Spleen (tissue), 11 donors: ENCODE measurements at regions not wholly inside any gene's neighbourhood (a gene's known extent, or its start where the extent isn't known, plus 50 kb on each side); places are given as distances from the start of the nearest gene placed in this dataset.

Experiments used
- DNase-seq: peaks from one replicate; pipeline ENCODE4 v3.0.0-alpha.2; 2020
- H3K27ac ChIP-seq, 8 donors: fragments of 200-600 bp; sonication (generic) in 7 of 8; 1 replicate in 4 of 8; 2 replicates in 4 of 8; pipeline versions ENCODE4 v1.5.0 to v1.8.0; 2016 to 2021; ENCODE audit warnings: inconsistent platforms in 4 of 8, mild to moderate bottlenecking in 4 of 8, moderate library complexity in 1 of 8
- H3K27me3 ChIP-seq, 7 donors: fragments of 200-600 bp; sonication (generic) in 6 of 7; replicated peaks in 1 of 7; 1 replicate in 4 of 7; 2 replicates in 3 of 7; pipeline versions ENCODE4 v1.5.0 to v1.8.0; 2016 to 2021; ENCODE audit warnings: inconsistent platforms in 3 of 7, mild to moderate bottlenecking in 1 of 7
- H3K36me3 ChIP-seq, 6 donors: fragments of 200-600 bp; sonication (generic) in 5 of 6; 1 replicate in 4 of 6; 2 replicates in 2 of 6; pipeline versions ENCODE4 v1.5.0 to v1.8.0; 2016 to 2021; ENCODE audit warnings: inconsistent platforms in 2 of 6
- H3K4me1 ChIP-seq, 6 donors: fragments of 200-600 bp; sonication (generic) in 5 of 6; 1 replicate in 3 of 6; 2 replicates in 3 of 6; pipeline versions ENCODE4 v1.5.0 to v1.8.0; 2016 to 2021; ENCODE audit warnings: inconsistent platforms in 3 of 6
- H3K4me3 ChIP-seq, 8 donors: fragments of 200-600 bp; sonication (generic) in 7 of 8; 1 replicate in 4 of 8; 2 replicates in 4 of 8; pipeline versions ENCODE4 v1.5.0 to v1.8.0; 2016 to 2021; ENCODE audit warnings: inconsistent platforms in 4 of 8, mild to moderate bottlenecking in 4 of 8, moderate library complexity in 2 of 8
- H3K9me3 ChIP-seq, 8 donors: fragments of 200-600 bp; sonication (generic) in 7 of 8; 1 replicate in 4 of 8; 2 replicates in 4 of 8; pipeline versions ENCODE4 v1.5.0 to v1.8.0; 2016 to 2021; ENCODE audit warnings: inconsistent platforms in 4 of 8
- CTCF ChIP-seq, 11 experiments: fragments of 200-600 bp in 7 of 11; fragments of 450-650 bp in 4 of 11; sonication (generic) in 4 of 11; IDR thresholded peaks in 8 of 11; conservative IDR thresholded peaks in 3 of 11; 1 replicate in 7 of 11; 2 replicates in 4 of 11; pipeline versions ENCODE4 v1.4.0 to v1.8.0; 2016 to 2021; ENCODE audit warnings: antibody characterized with exemption in 11 of 11, inconsistent platforms in 4 of 11, mild to moderate bottlenecking in 1 of 11
- POLR2A ChIP-seq, 3 donors: fragments of 450-650 bp; IDR thresholded peaks; one replicate each; pipeline ENCODE4 v1.5.1; 2017; ENCODE audit warnings: antibody characterized with exemption in 3 of 3, mild to moderate bottlenecking in 1 of 3
- POLR2AphosphoS5 ChIP-seq, 3 donors: sonication (generic); formaldehyde crosslinking; IDR thresholded peaks; one replicate each; pipeline ENCODE4 v1.5.1; 2017; ENCODE audit warnings: antibody characterized with exemption in 3 of 3
- WGBS, 5 donors: extraction: QIAGEN DNeasy Blood & Tissue Kit in 3 of 5; methylation state at CpG; one replicate each; pipeline versions ENCODE4 v1.1.5 to v1.1.7; 2013 to 2018; 5-methylcytosine and 5-hydroxymethylcytosine counted together
- intact Hi-C: fragments of 100-400 bp; cut with DNase I; formaldehyde crosslinking; loops from one replicate; pipeline ENCODE4 v1.15.0; 2023; ENCODE audit warnings: low total_unique reads
- donor health status: healthy with polysubstance abuse.
- donor health status: DM: no; HTN: no; CAD: no; lungs with moderate emphysema.
- donor health status: DM: no; HTN: no; CAD: no.
- donor health status: Bipolar disorder and iron deficiency.
- donor health status: healthy.
- donor health status: DM: no; HTN: no; CAD: no.
- donor health status: DM: yes; HTN: yes; CAD: no.

GRCh38 chr14:85943192-85943591 is 413.2 kb downstream of the FLRT2 start:
- Histone ChIP-seq H3K4me1 (peaks cover 0 to 15% (median 5%) of the 10 kb centered on the region in 6 donors), H3K4me3 (no peak overlapping the region), H3K27ac (peak overlapping the region in 1 of 8 donors; percentile 35), H3K9me3 (peaks cover 0 to 10% (median 8%) of the 10 kb centered on the region in 8 donors), H3K27me3 (no peaks in the 10 kb centered on the region), H3K36me3 (peaks cover 0 to 7% (median 0%) of the 10 kb centered on the region in 6 donors)
- 51 to 77% (median 69%) methylated on average over 1 of the region's 1 CpG for WGBS, 5 donors
- intact Hi-C loops = no loop called here
- TF ChIP-seq POLR2AphosphoS5 (IDR thresholded peaks at IDR 0.05) (no peak), CTCF (IDR thresholded peaks at IDR 0.05 in 8 of 11, conservative IDR thresholded peaks at IDR 0.05 in 3 of 11) (no peak), POLR2A (IDR thresholded peaks at IDR 0.05) (no peak)
- no peak for DNase-seq

- intact Hi-C loops = no loop called here
- 11 to 29% (median 20%) methylated on average over 3 of the region's 3 CpGs for WGBS, 5 donors
- H3K27ac ChIP-seq = peak overlapping the region; percentile 61 to 88 (median 82)
- H3K9me3 ChIP-seq = peaks cover 0 to 17% (median 12%) of the 10 kb centered on the region in 8 donors
- peaks cover 9 to 27% (median 13%) of the 10 kb centered on the region in 6 donors for H3K4me1 ChIP-seq
- no peaks in the 10 kb centered on the region for H3K27me3 ChIP-seq
- no peak for TF ChIP-seq POLR2AphosphoS5 (IDR thresholded peaks at IDR 0.05)
- no peak for TF ChIP-seq CTCF (IDR thresholded peaks at IDR 0.05 in 8 of 11, conservative IDR thresholded peaks at IDR 0.05 in 3 of 11)
- TF ChIP-seq POLR2A (IDR thresholded peaks at IDR 0.05) = no peak
- peak overlapping the region; percentile 42 to 80 (median 52) for H3K4me3 ChIP-seq
- DNase-seq = no peak
- H3K36me3 ChIP-seq = no peaks in the 10 kb centered on the region
Observed at GRCh38 chr14:85934886-85935254, 404.9 kb downstream of the FLRT2 start.

GRCh38 chr14:85934123-85934885 is 404.4 kb downstream of the FLRT2 start:
- intact Hi-C loops = no loop called here
- peak in 1 of 3 donors; percentile 57 for TF ChIP-seq POLR2AphosphoS5 (IDR thresholded peaks at IDR 0.05)
- no peak for TF ChIP-seq POLR2A (IDR thresholded peaks at IDR 0.05)
- H3K4me3 ChIP-seq = peak overlapping the region; percentile 42 to 80 (median 52)

GRCh38 chr14:85921241-85921640 is 391.3 kb downstream of the FLRT2 start:
- WGBS, 5 donors = 83 to 88% (median 85%) methylated on average over 3 of the region's 3 CpGs
- Histone ChIP-seq H3K4me3 (no peak overlapping the region), H3K27me3 (no peaks in the 10 kb centered on the region), H3K4me1 (no peaks in the 10 kb centered on the region), H3K36me3 (no peaks in the 10 kb centered on the region), H3K27ac (no peak overlapping the region), H3K9me3 (no peaks in the 10 kb centered on the region)
- no peak for DNase-seq
- intact Hi-C loops = no loop called here
- no peak for TF ChIP-seq POLR2A (IDR thresholded peaks at IDR 0.05)
- TF ChIP-seq POLR2AphosphoS5 (IDR thresholded peaks at IDR 0.05) = no peak
- no peak for TF ChIP-seq CTCF (IDR thresholded peaks at IDR 0.05 in 8 of 11, conservative IDR thresholded peaks at IDR 0.05 in 3 of 11)

More at GRCh38 chr14:85934123-85934885, 404.4 kb downstream of the FLRT2 start:
- Histone ChIP-seq H3K27ac (peak overlapping the region; percentile 61 to 88 (median 82)), H3K36me3 (no peaks in the 10 kb centered on the region), H3K9me3 (peaks cover 0 to 17% (median 12%) of the 10 kb centered on the region in 8 donors), H3K27me3 (no peaks in the 10 kb centered on the region), H3K4me1 (peaks cover 9 to 27% (median 13%) of the 10 kb centered on the region in 6 donors)
- WGBS, 5 donors = 16 to 35% (median 29%) methylated on average over 12 of the region's 12 CpGs
- DNase-seq = peak; percentile 72
